ENCODE measurements at regions not wholly inside any gene's neighbourhood (a gene's known extent, or its start where the extent isn't known, plus 50 kb on each side); places are given as distances from the start of the nearest gene placed in this dataset.
A peak's percentile ranks its signal among the peaks of the same experiment; 100 is the strongest.

DNA sequence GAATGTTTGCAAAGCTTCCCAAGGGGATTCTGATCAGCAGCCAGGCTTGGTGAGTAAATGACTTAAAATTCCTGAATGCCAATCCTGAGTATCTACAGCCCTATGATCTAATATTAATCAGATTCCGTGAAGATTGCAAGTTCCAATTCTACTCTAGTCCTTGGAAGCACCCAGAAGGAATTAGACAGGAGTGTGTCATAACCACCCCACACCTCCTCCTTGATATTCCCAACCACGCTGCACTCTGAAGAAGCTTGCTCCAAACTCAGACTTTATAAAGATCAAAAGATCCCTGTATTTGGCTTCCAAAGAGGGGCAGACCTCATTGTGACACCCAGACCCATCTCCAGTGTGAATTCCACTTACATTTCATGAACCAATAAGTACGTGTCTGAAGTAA, 306.0 kb downstream of the BCL11B start:
- Mint-ChIP-seq H3K36me3 (ENCODE audit: low read depth) (no peaks in the 10 kb centered on the region), H3K27me3 (ENCODE audit: insufficient read depth) (peaks cover 28% of the 10 kb centered on the region), H3K4me1 (no peaks in the 10 kb centered on the region), H3K4me3 (no peak overlapping the region), H3K9me3 (no peaks in the 10 kb centered on the region), H3K27ac (no peak overlapping the region)
- H3K27ac ChIP-seq (ENCODE audit: low read depth, low read length): no peak overlapping the region
- WGBS, 2 experiments (ENCODE audit: insufficient coverage in 1 of 2, insufficient read length in 1 of 2): 77 to 100% methylated on average over 2 to 3 of the region's 3 CpGs
- no peak overlapping the region for H3K9ac ChIP-seq (ENCODE audit: extremely low read depth, low read length, poor library complexity, severe bottlenecking)
- peak; percentile 10 for DNase-seq
- H3K9me3 ChIP-seq (ENCODE audit: control insufficient read depth, low read length): no peaks in the 10 kb centered on the region
- TF ChIP-seq, protein P1, sequence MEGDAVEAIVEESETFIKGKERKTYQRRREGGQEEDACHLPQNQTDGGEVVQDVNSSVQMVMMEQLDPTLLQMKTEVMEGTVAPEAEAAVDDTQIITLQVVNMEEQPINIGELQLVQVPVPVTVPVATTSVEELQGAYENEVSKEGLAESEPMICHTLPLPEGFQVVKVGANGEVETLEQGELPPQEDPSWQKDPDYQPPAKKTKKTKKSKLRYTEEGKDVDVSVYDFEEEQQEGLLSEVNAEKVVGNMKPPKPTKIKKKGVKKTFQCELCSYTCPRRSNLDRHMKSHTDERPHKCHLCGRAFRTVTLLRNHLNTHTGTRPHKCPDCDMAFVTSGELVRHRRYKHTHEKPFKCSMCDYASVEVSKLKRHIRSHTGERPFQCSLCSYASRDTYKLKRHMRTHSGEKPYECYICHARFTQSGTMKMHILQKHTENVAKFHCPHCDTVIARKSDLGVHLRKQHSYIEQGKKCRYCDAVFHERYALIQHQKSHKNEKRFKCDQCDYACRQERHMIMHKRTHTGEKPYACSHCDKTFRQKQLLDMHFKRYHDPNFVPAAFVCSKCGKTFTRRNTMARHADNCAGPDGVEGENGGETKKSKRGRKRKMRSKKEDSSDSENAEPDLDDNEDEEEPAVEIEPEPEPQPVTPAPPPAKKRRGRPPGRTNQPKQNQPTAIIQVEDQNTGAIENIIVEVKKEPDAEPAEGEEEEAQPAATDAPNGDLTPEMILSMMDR (conservative IDR thresholded peaks at IDR 0.05): no peak
- H3K27me3 ChIP-seq (ENCODE audit: control insufficient read depth, insufficient read depth, low read length, poor library complexity, severe bottlenecking): no peaks in the 10 kb centered on the region
- H3K4me1 ChIP-seq (ENCODE audit: control insufficient read depth, insufficient read depth, low read length): no peaks in the 10 kb centered on the region
- no peak overlapping the region for H3K4me3 ChIP-seq (ENCODE audit: low read length)
- H3K36me3 ChIP-seq (ENCODE audit: control insufficient read depth, insufficient read depth, low read length): no peaks in the 10 kb centered on the region

DNA sequence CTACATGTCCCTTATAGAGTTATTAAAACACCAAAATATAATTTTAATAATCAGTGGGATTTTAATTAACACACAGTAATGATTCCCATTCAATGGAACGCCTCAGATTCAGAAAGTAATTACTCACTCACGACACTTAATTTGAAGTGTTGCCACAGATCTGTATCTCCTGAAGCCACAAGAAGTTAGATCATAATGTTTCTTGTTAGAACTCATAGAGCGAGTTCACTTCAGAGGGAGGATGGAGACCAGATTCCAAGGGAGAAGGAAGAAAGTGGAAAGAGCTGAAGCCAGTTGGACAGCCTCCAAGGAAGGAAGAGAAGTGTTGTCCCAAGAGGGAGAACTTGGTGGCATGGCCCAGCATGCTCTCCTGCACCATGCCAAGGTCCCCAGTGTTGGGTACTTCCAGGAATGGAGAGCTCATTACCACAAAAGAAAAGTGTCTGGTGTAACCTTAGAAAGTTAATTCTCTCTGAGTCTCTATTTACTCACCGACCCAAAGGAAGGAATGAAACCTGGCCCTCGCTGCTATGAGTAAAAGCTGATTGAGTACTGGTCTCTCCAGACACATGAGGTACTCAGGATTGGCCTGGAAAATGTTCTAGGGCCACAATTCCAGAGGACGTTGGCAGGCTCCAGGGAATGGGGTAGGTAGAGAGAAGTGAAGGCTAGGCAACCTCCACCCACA, 305.4 kb downstream of the BCL11B start:
- H3K4me1 ChIP-seq (ENCODE audit: control insufficient read depth, insufficient read depth, low read length): no peaks in the 10 kb centered on the region
- H3K27me3 ChIP-seq (ENCODE audit: control insufficient read depth, insufficient read depth, low read length, poor library complexity, severe bottlenecking): no peaks in the 10 kb centered on the region
- H3K27me3 Mint-ChIP-seq (ENCODE audit: insufficient read depth): peaks cover 24% of the 10 kb centered on the region
- no peak overlapping the region for H3K27ac ChIP-seq (ENCODE audit: low read depth, low read length)
- no peak overlapping the region for H3K4me3 Mint-ChIP-seq
- H3K9me3 Mint-ChIP-seq: no peaks in the 10 kb centered on the region
- TF ChIP-seq, protein P1 (conservative IDR thresholded peaks at IDR 0.05): no peak
- H3K36me3 ChIP-seq (ENCODE audit: control insufficient read depth, insufficient read depth, low read length): no peaks in the 10 kb centered on the region
- H3K9ac ChIP-seq (ENCODE audit: extremely low read depth, low read length, poor library complexity, severe bottlenecking): no peak overlapping the region
- DNase-seq: no peak
- no peaks in the 10 kb centered on the region for H3K36me3 Mint-ChIP-seq (ENCODE audit: low read depth)
- WGBS, 2 experiments (ENCODE audit: insufficient coverage in 1 of 2, insufficient read length in 1 of 2): 91 to 95% methylated on average over 4 to 6 of the region's 6 CpGs
- no peak overlapping the region for H3K4me3 ChIP-seq (ENCODE audit: low read length)
- no peaks in the 10 kb centered on the region for H3K9me3 ChIP-seq (ENCODE audit: control insufficient read depth, low read length)
- H3K27ac Mint-ChIP-seq: no peak overlapping the region
- H3K4me1 Mint-ChIP-seq: no peaks in the 10 kb centered on the region

DNA sequence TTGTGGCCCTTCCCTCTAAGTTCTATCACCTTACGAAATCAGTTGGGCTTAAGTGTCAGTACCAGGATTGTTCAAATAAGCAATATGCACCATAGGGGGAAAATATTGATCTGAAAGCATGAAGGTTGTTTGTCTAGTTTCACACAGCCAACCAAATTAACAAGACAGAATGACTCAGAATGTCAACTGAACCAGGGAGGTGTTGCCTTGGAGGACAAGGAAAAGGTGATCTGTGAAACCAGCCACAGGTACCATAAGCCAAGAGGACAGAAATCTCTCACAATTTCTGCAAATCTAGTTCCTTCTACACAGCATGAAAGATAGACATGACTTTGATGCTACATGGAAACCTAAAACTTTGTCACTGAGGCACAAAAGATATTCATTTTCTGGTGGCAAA, 297.9 kb downstream of the BCL11B start:
- H3K27ac Mint-ChIP-seq: no peak overlapping the region
- no peak overlapping the region for H3K4me3 Mint-ChIP-seq
- TF ChIP-seq, protein P1 (conservative IDR thresholded peaks at IDR 0.05): no peak

More for the DNA sequence above, 297.9 kb downstream of the BCL11B start:
- WGBS, 2 experiments (ENCODE audit: insufficient coverage in 1 of 2, insufficient read length in 1 of 2): 100% methylated on average over 1 of the region's 1 CpG; no CpG with 5 or more reads in 1 of the 2 experiments
- Histone ChIP-seq H3K27ac (ENCODE audit: low read depth, low read length) (no peak overlapping the region), H3K36me3 (ENCODE audit: control insufficient read depth, insufficient read depth, low read length) (no peaks in the 10 kb centered on the region), H3K4me1 (ENCODE audit: control insufficient read depth, insufficient read depth, low read length) (no peaks in the 10 kb centered on the region), H3K9me3 (ENCODE audit: control insufficient read depth, low read length) (no peaks in the 10 kb centered on the region), H3K4me3 (ENCODE audit: low read length) (no peak overlapping the region), H3K9ac (ENCODE audit: extremely low read depth, low read length, poor library complexity, severe bottlenecking) (no peak overlapping the region), H3K27me3 (ENCODE audit: control insufficient read depth, insufficient read depth, low read length, poor library complexity, severe bottlenecking) (no peaks in the 10 kb centered on the region)
- no peaks in the 10 kb centered on the region for H3K36me3 Mint-ChIP-seq (ENCODE audit: low read depth)
- peaks cover 2% of the 10 kb centered on the region for H3K27me3 Mint-ChIP-seq (ENCODE audit: insufficient read depth)
- DNase-seq: peak; percentile 2
- peaks cover 4% of the 10 kb centered on the region for H3K9me3 Mint-ChIP-seq
- peaks cover 9% of the 10 kb centered on the region for H3K4me1 Mint-ChIP-seq

Measured in endodermal cell (in vitro differentiated cells).